Loucy (cell line): ENCODE measurements at regions not wholly inside any gene's neighbourhood (a gene's known extent, or its start where the extent isn't known, plus 50 kb on each side); places are given as distances from the start of the nearest gene placed in this dataset.

Experiments
- CTCF ChIP-seq: fragments of 200-600 bp; sonication (generic); conservative IDR thresholded peaks from 2 replicates; pipeline ENCODE4 v1.5.1; 2014; ENCODE audit warnings: mild to moderate bottlenecking, antibody characterized with exemption, low read length
- EZH2phosphoT487 ChIP-seq: fragments of 200-600 bp; IDR thresholded peaks from 2 replicates; pipeline ENCODE4 v1.6.1; 2018; ENCODE audit warnings: antibody characterized with exemption, mild to moderate bottlenecking, moderate library complexity, borderline replicate concordance

GRCh38 chr4:126227428-126227827 is 912.7 kb downstream of the FAT4 start:
- TF ChIP-seq CTCF (no peak), EZH2phosphoT487 (no peak)
